ENCODE measurements at regions not wholly inside any gene's neighbourhood (a gene's known extent, or its start where the extent isn't known, plus 50 kb on each side); places are given as distances from the start of the nearest gene placed in this dataset.

- H3K4me1 Mint-ChIP-seq (ENCODE audit: unreplicated experiment) = no peaks in the 10 kb centered on the region
- H3K36me3 Mint-ChIP-seq (ENCODE audit: low read depth, unreplicated experiment) = peaks cover 8% of the 10 kb centered on the region
- TF ChIP-seq CTCF (IDR thresholded peaks at IDR 0.05; ENCODE audit: unreplicated experiment) = no peak
- no peak overlapping the region for H3K27ac Mint-ChIP-seq (ENCODE audit: unreplicated experiment)
- DNase-seq (ENCODE audit: low spot score) = no peak
- H3K9me3 Mint-ChIP-seq (ENCODE audit: unreplicated experiment) = no peaks in the 10 kb centered on the region
- H3K27me3 Mint-ChIP-seq (ENCODE audit: unreplicated experiment) = no peaks in the 10 kb centered on the region
- H3K4me3 Mint-ChIP-seq (ENCODE audit: unreplicated experiment) = no peak overlapping the region
Measured at GRCh38 chr3:120544361-120544760, 51.8 kb upstream of the NDUFB4 start.

- H3K27me3 Mint-ChIP-seq (ENCODE audit: unreplicated experiment) = no peaks in the 10 kb centered on the region
- H3K9me3 Mint-ChIP-seq (ENCODE audit: unreplicated experiment) = no peaks in the 10 kb centered on the region
Measured at GRCh38 chr3:120536642-120537041, 59.5 kb upstream of the NDUFB4 start.

GRCh38 chr3:120532969-120533368 lies 63.2 kb upstream of the NDUFB4 start:
- H3K27me3 Mint-ChIP-seq (ENCODE audit: unreplicated experiment) = no peaks in the 10 kb centered on the region
- no peak overlapping the region for H3K27ac Mint-ChIP-seq (ENCODE audit: unreplicated experiment)
- TF ChIP-seq CTCF (IDR thresholded peaks at IDR 0.05; ENCODE audit: unreplicated experiment) = no peak
- H3K4me3 Mint-ChIP-seq (ENCODE audit: unreplicated experiment) = no peak overlapping the region
- no peaks in the 10 kb centered on the region for H3K9me3 Mint-ChIP-seq (ENCODE audit: unreplicated experiment)
- no peaks in the 10 kb centered on the region for H3K36me3 Mint-ChIP-seq (ENCODE audit: low read depth, unreplicated experiment)
- DNase-seq (ENCODE audit: low spot score) = no peak
- no peaks in the 10 kb centered on the region for H3K4me1 Mint-ChIP-seq (ENCODE audit: unreplicated experiment)

More at GRCh38 chr3:120536642-120537041, 59.5 kb upstream of the NDUFB4 start:
- Mint-ChIP-seq H3K36me3 (ENCODE audit: low read depth, unreplicated experiment) (peaks cover 4% of the 10 kb centered on the region), H3K27ac (ENCODE audit: unreplicated experiment) (no peak overlapping the region), H3K4me1 (ENCODE audit: unreplicated experiment) (no peaks in the 10 kb centered on the region), H3K4me3 (ENCODE audit: unreplicated experiment) (no peak overlapping the region)
- TF ChIP-seq CTCF (IDR thresholded peaks at IDR 0.05; ENCODE audit: unreplicated experiment) = no peak
- DNase-seq (ENCODE audit: low spot score) = no peak

DNA sequence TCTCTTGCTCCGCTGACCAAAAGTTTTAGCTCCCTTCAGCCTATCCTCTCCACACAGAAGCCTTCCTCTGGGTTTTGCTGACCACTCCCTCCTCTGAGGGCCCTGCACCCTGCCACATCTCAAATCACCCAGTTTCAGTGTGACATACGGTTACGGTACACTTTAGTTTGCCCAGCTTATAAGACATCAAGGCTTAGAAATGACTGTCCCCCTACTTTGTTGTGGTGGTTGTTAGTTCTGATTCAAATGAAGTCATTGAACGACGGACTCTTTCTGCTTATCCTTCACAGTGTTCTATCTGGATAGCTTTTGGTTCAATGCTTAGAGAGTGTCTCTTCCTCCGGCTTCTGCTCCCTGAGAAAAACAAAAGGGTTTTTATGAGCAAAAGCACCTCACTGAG lies 68.0 kb upstream of the NDUFB4 start:
- no peaks in the 10 kb centered on the region for H3K9me3 Mint-ChIP-seq (ENCODE audit: unreplicated experiment)
- DNase-seq (ENCODE audit: low spot score) = no peak
- no peaks in the 10 kb centered on the region for H3K4me1 Mint-ChIP-seq (ENCODE audit: unreplicated experiment)
- H3K4me3 Mint-ChIP-seq (ENCODE audit: unreplicated experiment) = no peak overlapping the region
- H3K27me3 Mint-ChIP-seq (ENCODE audit: unreplicated experiment) = no peaks in the 10 kb centered on the region
- H3K27ac Mint-ChIP-seq (ENCODE audit: unreplicated experiment) = no peak overlapping the region
- no peaks in the 10 kb centered on the region for H3K36me3 Mint-ChIP-seq (ENCODE audit: low read depth, unreplicated experiment)
- TF ChIP-seq CTCF (IDR thresholded peaks at IDR 0.05; ENCODE audit: unreplicated experiment) = no peak

- Mint-ChIP-seq H3K27me3 (ENCODE audit: unreplicated experiment) (no peaks in the 10 kb centered on the region), H3K36me3 (ENCODE audit: low read depth, unreplicated experiment) (no peaks in the 10 kb centered on the region), H3K9me3 (ENCODE audit: unreplicated experiment) (no peaks in the 10 kb centered on the region), H3K4me1 (ENCODE audit: unreplicated experiment) (no peaks in the 10 kb centered on the region), H3K4me3 (ENCODE audit: unreplicated experiment) (no peak overlapping the region), H3K27ac (ENCODE audit: unreplicated experiment) (no peak overlapping the region)
- no peak for TF ChIP-seq CTCF (IDR thresholded peaks at IDR 0.05; ENCODE audit: unreplicated experiment)
- DNase-seq (ENCODE audit: low spot score) = no peak
Measured at GRCh38 chr3:120526011-120526870, 69.9 kb upstream of the NDUFB4 start.

Measured in endothelial cell (in vitro differentiated cells).